HG02870 (cell line): ENCODE measurements at regions not wholly inside any gene's neighbourhood (a gene's known extent, or its start where the extent isn't known, plus 50 kb on each side); places are given as distances from the start of the nearest gene placed in this dataset.

Experiments used
- ATAC-seq: cut with Tn5 transposase; IDR thresholded peaks from one replicate; pipeline ENCODE4 v1.9.1; 2021; ENCODE audit warnings: mild to moderate bottlenecking, moderate library complexity; ENCODE audit not compliant: unreplicated experiment

GRCh38 chr4:27467351-27467750, 606.7 kb downstream of the STIM2 start:
- no peak for ATAC-seq

- ATAC-seq = no peak
Measured at GRCh38 chr4:27472364-27472763, 611.7 kb downstream of the STIM2 start.

GRCh38 chr4:27474691-27475090, 614.0 kb downstream of the STIM2 start:
- no peak for ATAC-seq

GRCh38 chr4:27484216-27484615, 623.6 kb downstream of the STIM2 start:
- no peak for ATAC-seq

GRCh38 chr4:27490315-27490714, 629.7 kb downstream of the STIM2 start:
- no peak for ATAC-seq

GRCh38 chr4:27490766-27491165, 630.1 kb downstream of the STIM2 start:
- no peak for ATAC-seq

GRCh38 chr4:27506401-27506800, 645.8 kb downstream of the STIM2 start:
- ATAC-seq = no peak

GRCh38 chr4:27514711-27515110, 654.1 kb downstream of the STIM2 start:
- no peak for ATAC-seq

- ATAC-seq = no peak
Measured at GRCh38 chr4:27515140-27515539, 654.5 kb downstream of the STIM2 start.

GRCh38 chr4:27518876-27519275, 658.2 kb downstream of the STIM2 start:
- no peak for ATAC-seq

- no peak for ATAC-seq
Measured at GRCh38 chr4:27524224-27524623, 663.6 kb downstream of the STIM2 start.

- ATAC-seq = no peak
Measured at GRCh38 chr4:27534488-27534887, 673.8 kb downstream of the STIM2 start.

GRCh38 chr4:27568236-27568951, 707.8 kb downstream of the STIM2 start:
- no peak for ATAC-seq

- no peak for ATAC-seq
Measured at GRCh38 chr4:27568952-27569319, 708.3 kb downstream of the STIM2 start.

GRCh38 chr4:27574743-27575142, 714.1 kb downstream of the STIM2 start:
- ATAC-seq = no peak

- no peak for ATAC-seq
Measured at GRCh38 chr4:27577951-27578350, 717.3 kb downstream of the STIM2 start.

- no peak for ATAC-seq
Measured at GRCh38 chr4:27592738-27593137, 732.1 kb downstream of the STIM2 start.

GRCh38 chr4:27594922-27595321, 734.3 kb downstream of the STIM2 start:
- ATAC-seq = no peak

- no peak for ATAC-seq
Measured at GRCh38 chr4:27595571-27596360, 735.1 kb downstream of the STIM2 start.

GRCh38 chr4:27602172-27602571, 741.5 kb downstream of the STIM2 start:
- no peak for ATAC-seq

GRCh38 chr4:27604692-27605091, 744.1 kb downstream of the STIM2 start:
- ATAC-seq = no peak

- ATAC-seq = no peak
Measured at GRCh38 chr4:27616166-27616565, 755.5 kb downstream of the STIM2 start.
